Parathyroid adenoma (tissue), 2 donors: ENCODE measurements at regions not wholly inside any gene's neighbourhood (a gene's known extent, or its start where the extent isn't known, plus 50 kb on each side); places are given as distances from the start of the nearest gene placed in this dataset.

Experiments used
- H2AFZ ChIP-seq: fragments of 300-600 bp; sonication (generic); one replicate; pipeline ENCODE4 v1.7.0; 2017; ENCODE audit warnings: antibody characterized with exemption, mild to moderate bottlenecking
- H3K27ac ChIP-seq: fragments of 300-600 bp; sonication (generic); one replicate; pipeline ENCODE4 v1.7.0; 2017
- H3K27me3 ChIP-seq: fragments of 300-600 bp; sonication (generic); one replicate; pipeline ENCODE4 v1.7.0; 2017; ENCODE audit warnings: low read length; ENCODE audit not compliant: control insufficient read depth, insufficient read depth
- H3K36me3 ChIP-seq: fragments of 300-600 bp; sonication (generic); one replicate; pipeline ENCODE4 v1.7.0; 2017; ENCODE audit warnings: low read length; ENCODE audit not compliant: control insufficient read depth, insufficient read depth
- H3K4me1 ChIP-seq: fragments of 300-600 bp; sonication (generic); one replicate; pipeline ENCODE4 v1.7.0; 2017; ENCODE audit warnings: control low read depth
- H3K4me2 ChIP-seq: fragments of 300-600 bp; sonication (generic); one replicate; pipeline ENCODE4 v1.7.0; 2017; ENCODE audit warnings: low read length
- H3K4me3 ChIP-seq: fragments of 300-600 bp; sonication (generic); one replicate; pipeline ENCODE4 v1.7.0; 2017; ENCODE audit warnings: low read depth, low read length
- H3K79me2 ChIP-seq: fragments of 300-600 bp; sonication (generic); one replicate; pipeline ENCODE4 v1.7.0; 2017; ENCODE audit warnings: control low read depth
- H3K9ac ChIP-seq: fragments of 300-600 bp; sonication (generic); one replicate; pipeline ENCODE4 v1.7.0; 2017; ENCODE audit warnings: mild to moderate bottlenecking
- H3K9me3 ChIP-seq: fragments of 300-600 bp; sonication (generic); one replicate; pipeline ENCODE4 v1.7.0; 2017; ENCODE audit warnings: low read length; ENCODE audit not compliant: control insufficient read depth
- CTCF ChIP-seq: fragments of 300-600 bp; sonication (generic); IDR thresholded peaks from one replicate; pipeline ENCODE4 v1.7.0; 2017; ENCODE audit warnings: antibody characterized with exemption, mild to moderate bottlenecking
- donor health status: primary hyperparathyroidism.

- no peak overlapping the region for H3K4me3 ChIP-seq
- H3K4me2 ChIP-seq: no peak overlapping the region
Observed at GRCh38 chr14:62528296-62528695, 517.0 kb downstream of the KCNH5 start.

GRCh38 chr14:62532181-62532580, 513.1 kb downstream of the KCNH5 start:
- Histone ChIP-seq H3K9me3 (no peaks in the 10 kb centered on the region), H3K4me2 (no peak overlapping the region), H3K27me3 (no peaks in the 10 kb centered on the region), H2AFZ (no peak overlapping the region), H3K4me1 (no peaks in the 10 kb centered on the region), H3K27ac (no peak overlapping the region), H3K9ac (no peak overlapping the region), H3K79me2 (no peaks in the 10 kb centered on the region), H3K36me3 (no peaks in the 10 kb centered on the region), H3K4me3 (no peak overlapping the region)
- TF ChIP-seq CTCF: no peak

More at GRCh38 chr14:62528296-62528695, 517.0 kb downstream of the KCNH5 start:
- no peaks in the 10 kb centered on the region for H3K27me3 ChIP-seq
- H3K4me1 ChIP-seq: no peaks in the 10 kb centered on the region
- H3K36me3 ChIP-seq: no peaks in the 10 kb centered on the region
- no peak overlapping the region for H3K27ac ChIP-seq
- H2AFZ ChIP-seq: no peak overlapping the region
- TF ChIP-seq CTCF: no peak
- no peak overlapping the region for H3K9ac ChIP-seq
- no peaks in the 10 kb centered on the region for H3K9me3 ChIP-seq
- no peaks in the 10 kb centered on the region for H3K79me2 ChIP-seq

- Histone ChIP-seq H3K4me1 (no peaks in the 10 kb centered on the region), H3K36me3 (no peaks in the 10 kb centered on the region), H3K4me3 (no peak overlapping the region), H3K9me3 (no peaks in the 10 kb centered on the region), H3K27ac (no peak overlapping the region), H3K9ac (no peak overlapping the region), H3K4me2 (no peak overlapping the region), H3K79me2 (no peaks in the 10 kb centered on the region), H3K27me3 (no peaks in the 10 kb centered on the region), H2AFZ (no peak overlapping the region)
- TF ChIP-seq CTCF: no peak
Observed at GRCh38 chr14:62546862-62547474, 498.3 kb downstream of the KCNH5 start.

GRCh38 chr14:62557416-62557815, 487.8 kb downstream of the KCNH5 start:
- Histone ChIP-seq H3K4me3 (no peak overlapping the region), H3K9ac (no peak overlapping the region), H3K4me1 (no peaks in the 10 kb centered on the region), H3K27me3 (no peaks in the 10 kb centered on the region), H3K36me3 (no peaks in the 10 kb centered on the region), H2AFZ (no peak overlapping the region), H3K79me2 (no peaks in the 10 kb centered on the region), H3K27ac (no peak overlapping the region), H3K4me2 (no peak overlapping the region), H3K9me3 (no peaks in the 10 kb centered on the region)
- no peak for TF ChIP-seq CTCF

- H3K27me3 ChIP-seq: no peaks in the 10 kb centered on the region
- H3K4me2 ChIP-seq: no peak overlapping the region
Observed at GRCh38 chr14:62558451-62558850, 486.8 kb downstream of the KCNH5 start.

More at GRCh38 chr14:62558451-62558850, 486.8 kb downstream of the KCNH5 start:
- no peak overlapping the region for H3K4me3 ChIP-seq
- no peaks in the 10 kb centered on the region for H3K4me1 ChIP-seq
- H3K79me2 ChIP-seq: no peaks in the 10 kb centered on the region
- H3K36me3 ChIP-seq: no peaks in the 10 kb centered on the region
- H3K27ac ChIP-seq: no peak overlapping the region
- TF ChIP-seq CTCF: no peak
- no peak overlapping the region for H3K9ac ChIP-seq
- H2AFZ ChIP-seq: no peak overlapping the region
- H3K9me3 ChIP-seq: no peaks in the 10 kb centered on the region
